Panc1 (cell line): ENCODE measurements at regions not wholly inside any gene's neighbourhood (a gene's known extent, or its start where the extent isn't known, plus 50 kb on each side); places are given as distances from the start of the nearest gene placed in this dataset.

ENCODE experiments used
- POLR2AphosphoS5 ChIP-seq: IDR thresholded peaks from 2 replicates; pipeline ENCODE4 v1.6.1; 2012; ENCODE audit warnings: mild to moderate bottlenecking, low read depth, low read length, moderate library complexity
- SIN3A ChIP-seq: IDR thresholded peaks from 2 replicates; pipeline ENCODE4 v1.6.1; 2012; ENCODE audit warnings: low read depth, mild to moderate bottlenecking, low read length, moderate library complexity, borderline replicate concordance; ENCODE audit not compliant: insufficient read depth
- TCF7L2 ChIP-seq: IDR thresholded peaks from 2 replicates; pipeline ENCODE4 v1.6.1; 2011; ENCODE audit warnings: mild to moderate bottlenecking, low read depth, low read length, inconsistent platforms
- TF ChIP-seq, protein P1 (sequence below): fragments of 450-650 bp; IDR thresholded peaks from 2 replicates; pipeline ENCODE4 v1.5.1; 2017; ENCODE audit warnings: mild to moderate bottlenecking
- TF ChIP-seq, protein P2 (sequence below), 2 experiments: IDR thresholded peaks; 2 replicates each; pipeline ENCODE4 v1.6.1; 2011 to 2012; ENCODE audit warnings: low read depth in 2 of 2, control low read depth in 1 of 2, low read length in 1 of 2, mild to moderate bottlenecking in 1 of 2, moderate library complexity in 1 of 2; ENCODE audit not compliant: insufficient read depth in 1 of 2

DNA sequence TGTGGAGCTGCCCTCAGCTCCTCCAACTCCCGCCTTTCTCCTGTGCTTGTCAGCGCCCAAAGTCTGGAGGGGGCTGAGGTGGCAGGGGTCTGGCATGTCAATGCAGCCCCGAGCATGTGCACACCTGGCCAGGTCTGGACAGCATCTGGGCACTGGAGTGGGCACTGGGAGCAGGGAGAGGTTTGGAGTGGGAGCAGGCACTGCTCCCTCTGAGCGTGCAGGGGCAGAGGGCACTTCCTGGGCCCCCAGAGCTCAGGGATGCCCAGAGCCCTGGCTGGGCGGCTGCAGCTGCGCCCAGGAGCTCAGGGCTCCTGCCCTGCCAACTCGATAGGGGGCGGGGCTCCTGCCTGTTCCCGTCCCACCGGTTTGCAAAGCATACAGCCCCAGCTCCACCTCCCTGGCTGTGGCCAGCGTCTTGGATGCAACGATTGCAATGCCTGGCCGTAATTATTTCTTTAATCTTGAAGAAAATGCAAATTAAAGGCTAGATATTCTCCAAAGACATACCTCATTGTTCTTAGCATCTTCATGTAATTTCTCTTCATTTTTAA lies 57.4 kb upstream of the LDAH start:
- TF ChIP-seq, protein P1, sequence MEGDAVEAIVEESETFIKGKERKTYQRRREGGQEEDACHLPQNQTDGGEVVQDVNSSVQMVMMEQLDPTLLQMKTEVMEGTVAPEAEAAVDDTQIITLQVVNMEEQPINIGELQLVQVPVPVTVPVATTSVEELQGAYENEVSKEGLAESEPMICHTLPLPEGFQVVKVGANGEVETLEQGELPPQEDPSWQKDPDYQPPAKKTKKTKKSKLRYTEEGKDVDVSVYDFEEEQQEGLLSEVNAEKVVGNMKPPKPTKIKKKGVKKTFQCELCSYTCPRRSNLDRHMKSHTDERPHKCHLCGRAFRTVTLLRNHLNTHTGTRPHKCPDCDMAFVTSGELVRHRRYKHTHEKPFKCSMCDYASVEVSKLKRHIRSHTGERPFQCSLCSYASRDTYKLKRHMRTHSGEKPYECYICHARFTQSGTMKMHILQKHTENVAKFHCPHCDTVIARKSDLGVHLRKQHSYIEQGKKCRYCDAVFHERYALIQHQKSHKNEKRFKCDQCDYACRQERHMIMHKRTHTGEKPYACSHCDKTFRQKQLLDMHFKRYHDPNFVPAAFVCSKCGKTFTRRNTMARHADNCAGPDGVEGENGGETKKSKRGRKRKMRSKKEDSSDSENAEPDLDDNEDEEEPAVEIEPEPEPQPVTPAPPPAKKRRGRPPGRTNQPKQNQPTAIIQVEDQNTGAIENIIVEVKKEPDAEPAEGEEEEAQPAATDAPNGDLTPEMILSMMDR: no peak
- TF ChIP-seq, protein P2, sequence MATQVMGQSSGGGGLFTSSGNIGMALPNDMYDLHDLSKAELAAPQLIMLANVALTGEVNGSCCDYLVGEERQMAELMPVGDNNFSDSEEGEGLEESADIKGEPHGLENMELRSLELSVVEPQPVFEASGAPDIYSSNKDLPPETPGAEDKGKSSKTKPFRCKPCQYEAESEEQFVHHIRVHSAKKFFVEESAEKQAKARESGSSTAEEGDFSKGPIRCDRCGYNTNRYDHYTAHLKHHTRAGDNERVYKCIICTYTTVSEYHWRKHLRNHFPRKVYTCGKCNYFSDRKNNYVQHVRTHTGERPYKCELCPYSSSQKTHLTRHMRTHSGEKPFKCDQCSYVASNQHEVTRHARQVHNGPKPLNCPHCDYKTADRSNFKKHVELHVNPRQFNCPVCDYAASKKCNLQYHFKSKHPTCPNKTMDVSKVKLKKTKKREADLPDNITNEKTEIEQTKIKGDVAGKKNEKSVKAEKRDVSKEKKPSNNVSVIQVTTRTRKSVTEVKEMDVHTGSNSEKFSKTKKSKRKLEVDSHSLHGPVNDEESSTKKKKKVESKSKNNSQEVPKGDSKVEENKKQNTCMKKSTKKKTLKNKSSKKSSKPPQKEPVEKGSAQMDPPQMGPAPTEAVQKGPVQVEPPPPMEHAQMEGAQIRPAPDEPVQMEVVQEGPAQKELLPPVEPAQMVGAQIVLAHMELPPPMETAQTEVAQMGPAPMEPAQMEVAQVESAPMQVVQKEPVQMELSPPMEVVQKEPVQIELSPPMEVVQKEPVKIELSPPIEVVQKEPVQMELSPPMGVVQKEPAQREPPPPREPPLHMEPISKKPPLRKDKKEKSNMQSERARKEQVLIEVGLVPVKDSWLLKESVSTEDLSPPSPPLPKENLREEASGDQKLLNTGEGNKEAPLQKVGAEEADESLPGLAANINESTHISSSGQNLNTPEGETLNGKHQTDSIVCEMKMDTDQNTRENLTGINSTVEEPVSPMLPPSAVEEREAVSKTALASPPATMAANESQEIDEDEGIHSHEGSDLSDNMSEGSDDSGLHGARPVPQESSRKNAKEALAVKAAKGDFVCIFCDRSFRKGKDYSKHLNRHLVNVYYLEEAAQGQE (IDR thresholded peaks at IDR 0.05; ENCODE audit: insufficient read depth in 1 of 2, low read depth in 2 of 2, low read length in 1 of 2): no peak
- TF ChIP-seq SIN3A (no peak), TCF7L2 (no peak), POLR2AphosphoS5 (no peak)
